Stomach (tissue), 8 donors: ENCODE measurements at regions not wholly inside any gene's neighbourhood (a gene's known extent, or its start where the extent isn't known, plus 50 kb on each side); places are given as distances from the start of the nearest gene placed in this dataset.

Experiments used
- DNase-seq, 2 donors: peaks; one replicate each; pipeline versions ENCODE4 v3.0.0 to v3.0.0-alpha.2; 2013 to 2019
- H3K27ac ChIP-seq, 5 donors: fragments of 200-600 bp in 4 of 5; sonication (generic) in 4 of 5; one replicate each; pipeline ENCODE4 v1.5.1; 2013 to 2019; ENCODE audit warnings: mild to moderate bottlenecking in 1 of 5, moderate library complexity in 1 of 5
- H3K27me3 ChIP-seq, 3 donors: fragments of 200-600 bp; sonication (generic); one replicate each; pipeline ENCODE4 v1.5.1; 2017 to 2019; ENCODE audit warnings: mixed run types in 1 of 3
- H3K36me3 ChIP-seq, 4 donors: fragments of 200-600 bp; sonication (generic); 1 replicate in 3 of 4; 2 replicates in 1 of 4; pipeline ENCODE4 v1.5.1; 2016 to 2019
- H3K4me1 ChIP-seq, 4 donors: fragments of 200-600 bp; sonication (generic); one replicate each; pipeline ENCODE4 v1.5.1; 2016 to 2019
- H3K4me3 ChIP-seq, 4 donors: fragments of 200-600 bp; sonication (generic) in 3 of 4; one replicate each; pipeline ENCODE4 v1.5.1; 2016 to 2019; ENCODE audit warnings: mild to moderate bottlenecking in 1 of 4
- H3K9me3 ChIP-seq, 4 donors: fragments of 200-600 bp; sonication (generic); one replicate each; pipeline ENCODE4 v1.5.1; 2016 to 2019
- EP300 ChIP-seq: sonication (generic); formaldehyde crosslinking; IDR thresholded peaks from one replicate; pipeline ENCODE4 v1.6.1; 2017; ENCODE audit warnings: antibody characterized with exemption
- POLR2A ChIP-seq, 4 donors: fragments of 450-650 bp; IDR thresholded peaks; one replicate each; pipeline ENCODE4 v1.6.1; 2016; ENCODE audit warnings: antibody characterized with exemption in 4 of 4, control low read depth in 2 of 4, mild to moderate bottlenecking in 1 of 4, moderate library complexity in 1 of 4
- POLR2AphosphoS5 ChIP-seq, 3 donors: sonication (generic); formaldehyde crosslinking; IDR thresholded peaks; one replicate each; pipeline ENCODE4 v1.6.1; 2016; ENCODE audit warnings: antibody characterized with exemption in 3 of 3
- WGBS, 5 donors: extraction: QIAGEN DNeasy Blood & Tissue Kit in 3 of 5; methylation state at CpG; one replicate each; pipeline versions ENCODE4 v1.1.5 to v1.1.7; 2013 to 2018; 5-methylcytosine and 5-hydroxymethylcytosine counted together
- intact Hi-C: fragments of 100-400 bp; cut with DNase I; formaldehyde crosslinking; loops from one replicate; pipeline ENCODE4 v1.15.1; 2023; ENCODE audit warnings: low total_unique reads
- TF ChIP-seq, protein P1 (sequence below), 7 experiments: fragments of 450-650 bp in 4 of 7; fragments of 200-600 bp in 3 of 7; sonication (generic) in 3 of 7; IDR thresholded peaks; one replicate each; pipeline ENCODE4 v1.5.1; 2016 to 2019; ENCODE audit warnings: antibody characterized with exemption in 7 of 7, control low read depth in 2 of 7, mild to moderate bottlenecking in 1 of 7
- donor health status: healthy with polysubstance abuse.
- donor health status: Bipolar disorder and iron deficiency.
- donor health status: healthy.

DNA sequence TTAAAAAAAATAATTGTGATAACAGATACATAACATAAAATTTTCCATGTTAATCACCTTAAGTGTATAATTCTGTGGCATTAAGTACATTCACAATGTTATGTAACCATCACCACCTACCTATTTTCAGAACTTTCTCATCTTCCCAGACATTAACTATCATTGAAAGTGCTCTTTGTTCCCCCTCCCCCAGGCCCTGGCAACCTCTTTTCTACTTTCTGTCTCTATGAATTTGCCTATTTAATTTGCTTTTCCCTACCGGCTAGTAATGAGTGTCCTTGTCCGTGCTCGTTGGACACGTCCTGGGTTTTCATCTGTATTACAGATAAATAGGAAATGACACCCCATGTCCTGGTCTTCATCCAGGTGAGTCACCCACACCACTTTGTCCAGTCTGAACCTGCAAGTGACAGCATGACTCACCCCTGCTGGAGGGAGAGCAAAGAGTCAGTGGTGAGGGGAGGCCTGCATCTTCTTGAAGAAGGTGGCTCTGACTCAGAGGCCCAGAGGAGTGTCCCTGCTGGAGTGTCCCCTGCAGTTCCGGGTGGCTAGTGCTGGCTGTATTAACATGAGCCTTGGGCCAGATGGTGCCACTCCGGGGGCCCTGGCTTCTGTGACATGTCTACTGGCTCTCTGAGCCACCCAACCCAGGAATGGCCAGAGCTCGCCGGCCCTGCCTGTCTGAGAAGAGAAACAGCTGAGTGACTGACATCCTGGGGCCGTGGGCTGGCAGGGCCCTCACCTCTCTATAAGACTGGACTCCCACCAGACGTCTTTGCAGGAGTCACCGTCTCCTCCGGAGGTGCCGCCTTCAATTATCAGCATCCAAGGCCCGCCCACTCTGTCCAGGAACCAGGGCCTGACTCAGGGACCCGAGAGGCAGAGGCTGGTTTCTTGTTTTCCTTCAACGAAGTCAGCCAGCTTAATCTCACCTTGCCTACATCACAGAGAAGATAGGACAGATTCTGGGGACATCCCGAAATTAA, 503.2 kb upstream of the MKI67 start:
- Histone ChIP-seq H3K4me3 (no peak overlapping the region), H3K27me3 (peaks cover 0 to 11% (median 0%) of the 10 kb centered on the region in 3 donors), H3K36me3 (no peaks in the 10 kb centered on the region), H3K27ac (no peak overlapping the region), H3K4me1 (no peaks in the 10 kb centered on the region), H3K9me3 (no peaks in the 10 kb centered on the region)
- peak in 1 of 2 donors; percentile 43 for DNase-seq
- no peak for TF ChIP-seq POLR2AphosphoS5 (IDR thresholded peaks at IDR 0.05)
- intact Hi-C loops = no loop called here
- WGBS, 5 donors = 65 to 78% (median 71%) methylated on average over 16 to 17 of the region's 17 CpGs

DNA sequence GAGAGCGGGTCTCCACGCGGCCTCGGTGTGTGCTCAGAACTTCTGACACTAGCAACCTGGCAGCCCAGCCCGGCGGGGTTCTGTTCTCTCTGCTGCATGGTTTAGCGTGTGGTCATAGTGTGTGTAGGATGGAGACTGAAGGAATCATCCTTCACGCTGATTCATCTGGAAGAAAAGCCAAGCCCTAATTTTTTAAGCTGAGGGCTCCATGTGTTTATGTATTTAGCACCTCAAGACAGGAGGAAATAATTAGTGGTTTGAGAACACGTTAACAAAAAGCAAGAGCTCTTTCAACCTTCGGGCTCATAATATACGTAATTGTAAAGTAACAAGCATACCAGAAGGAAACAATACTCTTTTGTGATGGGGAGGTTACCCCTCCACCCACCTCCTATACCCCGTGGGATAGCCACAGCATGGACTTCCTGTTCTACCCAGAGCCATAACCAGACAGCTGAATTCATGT, 504.6 kb upstream of the MKI67 start:
- WGBS, 5 donors = 72 to 85% (median 81%) methylated on average over 11 to 12 of the region's 12 CpGs
- Histone ChIP-seq H3K4me3 (no peak overlapping the region), H3K4me1 (no peaks in the 10 kb centered on the region), H3K27me3 (peaks cover 0 to 11% (median 0%) of the 10 kb centered on the region in 3 donors), H3K9me3 (no peaks in the 10 kb centered on the region), H3K36me3 (no peaks in the 10 kb centered on the region), H3K27ac (no peak overlapping the region)
- DNase-seq = no peak
- intact Hi-C loops = no loop called here
- TF ChIP-seq POLR2A (IDR thresholded peaks at IDR 0.05) (no peak), EP300 (no peak), POLR2AphosphoS5 (IDR thresholded peaks at IDR 0.05) (no peak)
- TF ChIP-seq, protein P1, sequence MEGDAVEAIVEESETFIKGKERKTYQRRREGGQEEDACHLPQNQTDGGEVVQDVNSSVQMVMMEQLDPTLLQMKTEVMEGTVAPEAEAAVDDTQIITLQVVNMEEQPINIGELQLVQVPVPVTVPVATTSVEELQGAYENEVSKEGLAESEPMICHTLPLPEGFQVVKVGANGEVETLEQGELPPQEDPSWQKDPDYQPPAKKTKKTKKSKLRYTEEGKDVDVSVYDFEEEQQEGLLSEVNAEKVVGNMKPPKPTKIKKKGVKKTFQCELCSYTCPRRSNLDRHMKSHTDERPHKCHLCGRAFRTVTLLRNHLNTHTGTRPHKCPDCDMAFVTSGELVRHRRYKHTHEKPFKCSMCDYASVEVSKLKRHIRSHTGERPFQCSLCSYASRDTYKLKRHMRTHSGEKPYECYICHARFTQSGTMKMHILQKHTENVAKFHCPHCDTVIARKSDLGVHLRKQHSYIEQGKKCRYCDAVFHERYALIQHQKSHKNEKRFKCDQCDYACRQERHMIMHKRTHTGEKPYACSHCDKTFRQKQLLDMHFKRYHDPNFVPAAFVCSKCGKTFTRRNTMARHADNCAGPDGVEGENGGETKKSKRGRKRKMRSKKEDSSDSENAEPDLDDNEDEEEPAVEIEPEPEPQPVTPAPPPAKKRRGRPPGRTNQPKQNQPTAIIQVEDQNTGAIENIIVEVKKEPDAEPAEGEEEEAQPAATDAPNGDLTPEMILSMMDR (IDR thresholded peaks at IDR 0.05) = no peak

DNA sequence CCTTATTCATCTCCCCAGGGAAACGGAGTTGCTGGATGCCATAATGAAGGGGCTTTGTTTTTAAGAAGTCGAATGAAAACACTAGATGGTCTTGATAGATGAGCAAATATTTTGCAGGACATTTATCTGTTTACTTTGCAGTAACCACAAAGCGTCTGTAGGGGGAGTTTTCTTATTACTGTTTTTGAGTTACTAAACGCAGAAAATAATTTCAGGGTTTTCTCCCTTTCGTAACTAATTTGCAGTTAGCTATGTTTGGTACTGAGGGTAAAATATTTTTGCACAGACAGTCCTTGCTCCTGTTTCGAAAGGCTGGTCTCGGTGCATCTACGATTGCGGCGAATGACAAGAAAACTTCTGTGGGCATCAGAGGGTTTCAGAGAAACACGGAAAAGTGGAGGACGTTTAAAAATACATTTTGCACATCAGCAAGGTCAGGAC, 505.6 kb upstream of the MKI67 start:
- no peaks in the 10 kb centered on the region for H3K4me1 ChIP-seq
- intact Hi-C loops = no loop called here
- H3K36me3 ChIP-seq = no peaks in the 10 kb centered on the region
- H3K27me3 ChIP-seq = peaks cover 0 to 11% (median 0%) of the 10 kb centered on the region in 3 donors
- no peak overlapping the region for H3K27ac ChIP-seq
- H3K4me3 ChIP-seq = no peak overlapping the region
- WGBS, 5 donors = 45 to 61% (median 57%) methylated on average over 12 of the region's 12 CpGs
- no peaks in the 10 kb centered on the region for H3K9me3 ChIP-seq
- DNase-seq = peak in 1 of 2 donors; percentile 52
- TF ChIP-seq POLR2AphosphoS5 (IDR thresholded peaks at IDR 0.05) = no peak
- TF ChIP-seq, protein P1 (IDR thresholded peaks at IDR 0.05) = peak in 4 of 7 experiments; percentile 6 to 27 (median 20)

DNA sequence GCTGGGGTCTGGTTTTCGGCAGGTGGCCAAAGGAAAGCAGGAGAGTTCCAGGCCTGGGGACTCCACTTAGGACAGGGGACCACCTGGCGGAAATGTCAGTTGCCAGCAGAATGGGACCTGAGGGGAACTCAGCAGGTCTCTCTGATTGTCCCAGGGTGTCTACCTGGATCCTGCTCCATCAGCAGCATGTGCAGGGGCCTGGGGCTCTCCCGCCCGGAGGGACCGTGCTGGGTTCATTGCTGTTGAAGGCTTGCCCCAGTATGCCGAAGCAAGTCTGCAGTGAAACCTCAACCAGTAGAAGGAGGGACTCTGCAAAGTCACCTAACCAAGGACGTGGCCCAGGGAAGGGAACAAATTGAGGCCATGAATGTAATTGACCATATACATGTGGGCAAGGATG, 506.5 kb upstream of the MKI67 start:
- H3K27ac ChIP-seq = no peak overlapping the region
- no peak for DNase-seq
- intact Hi-C loops = no loop called here
- no peaks in the 10 kb centered on the region for H3K36me3 ChIP-seq
- peaks cover 0 to 11% (median 0%) of the 10 kb centered on the region in 3 donors for H3K27me3 ChIP-seq
- WGBS, 5 donors = 93 to 96% (median 95%) methylated on average over 7 of the region's 7 CpGs
- H3K4me3 ChIP-seq = no peak overlapping the region
- no peaks in the 10 kb centered on the region for H3K9me3 ChIP-seq
- no peaks in the 10 kb centered on the region for H3K4me1 ChIP-seq
- TF ChIP-seq POLR2A (IDR thresholded peaks at IDR 0.05) (no peak), EP300 (no peak), POLR2AphosphoS5 (IDR thresholded peaks at IDR 0.05) (no peak)
- TF ChIP-seq, protein P1 (IDR thresholded peaks at IDR 0.05) = no peak
